ENCODE measurements at regions not wholly inside any gene's neighbourhood (a gene's known extent, or its start where the extent isn't known, plus 50 kb on each side); places are given as distances from the start of the nearest gene placed in this dataset.

- in situ Hi-C loops (cut with MboI; ENCODE audit: low sequenced_read_pairs, unreplicated experiment): no loop called here
- no peak for DNase-seq (ENCODE audit: low spot score)
- TF ChIP-seq CTCF (IDR thresholded peaks at IDR 0.05; ENCODE audit: borderline replicate concordance, control extremely low read depth, extremely low read depth, insufficient read depth, missing control alignments): no peak
These were observed 249.1 kb downstream of the DPY19L2 start for GRCh38 chr12:63419154-63419553.

GRCh38 chr12:63416788-63417187 is 251.5 kb downstream of the DPY19L2 start:
- no peak for DNase-seq (ENCODE audit: low spot score)
- in situ Hi-C loops (cut with MboI; ENCODE audit: low sequenced_read_pairs, unreplicated experiment): no loop called here
- TF ChIP-seq CTCF (IDR thresholded peaks at IDR 0.05; ENCODE audit: borderline replicate concordance, control extremely low read depth, extremely low read depth, insufficient read depth, missing control alignments): no peak

- no peak for DNase-seq (ENCODE audit: low spot score)
- no peak for TF ChIP-seq CTCF (IDR thresholded peaks at IDR 0.05; ENCODE audit: borderline replicate concordance, control extremely low read depth, extremely low read depth, insufficient read depth, missing control alignments)
- in situ Hi-C loops (cut with MboI; ENCODE audit: low sequenced_read_pairs, unreplicated experiment): no loop called here
These were observed 252.9 kb downstream of the DPY19L2 start for GRCh38 chr12:63415357-63415756.

- no peak for DNase-seq (ENCODE audit: low spot score)
- TF ChIP-seq CTCF (IDR thresholded peaks at IDR 0.05; ENCODE audit: borderline replicate concordance, control extremely low read depth, extremely low read depth, insufficient read depth, missing control alignments): no peak
- in situ Hi-C loops (cut with MboI; ENCODE audit: low sequenced_read_pairs, unreplicated experiment): no loop called here
These were observed 258.1 kb downstream of the DPY19L2 start for GRCh38 chr12:63410197-63410596.

- DNase-seq (ENCODE audit: low spot score): no peak
- no peak for TF ChIP-seq CTCF (IDR thresholded peaks at IDR 0.05; ENCODE audit: borderline replicate concordance, control extremely low read depth, extremely low read depth, insufficient read depth, missing control alignments)
- in situ Hi-C loops (cut with MboI; ENCODE audit: low sequenced_read_pairs, unreplicated experiment): no loop called here
These were observed 255.8 kb upstream of the AVPR1A start for GRCh38 chr12:63406781-63407180.

- no peak for DNase-seq (ENCODE audit: low spot score)
- no peak for TF ChIP-seq CTCF (IDR thresholded peaks at IDR 0.05; ENCODE audit: borderline replicate concordance, control extremely low read depth, extremely low read depth, insufficient read depth, missing control alignments)
- in situ Hi-C loops (cut with MboI; ENCODE audit: low sequenced_read_pairs, unreplicated experiment): no loop called here
These were observed 253.6 kb upstream of the AVPR1A start for GRCh38 chr12:63404611-63405010.

- in situ Hi-C loops (cut with MboI; ENCODE audit: low sequenced_read_pairs, unreplicated experiment): no loop called here
- DNase-seq (ENCODE audit: low spot score): no peak
- no peak for TF ChIP-seq CTCF (IDR thresholded peaks at IDR 0.05; ENCODE audit: borderline replicate concordance, control extremely low read depth, extremely low read depth, insufficient read depth, missing control alignments)
These were observed 252.3 kb upstream of the AVPR1A start for GRCh38 chr12:63403256-63403655.
